ENCODE measurements at regions not wholly inside any gene's neighbourhood (a gene's known extent, or its start where the extent isn't known, plus 50 kb on each side); places are given as distances from the start of the nearest gene placed in this dataset.

DNA sequence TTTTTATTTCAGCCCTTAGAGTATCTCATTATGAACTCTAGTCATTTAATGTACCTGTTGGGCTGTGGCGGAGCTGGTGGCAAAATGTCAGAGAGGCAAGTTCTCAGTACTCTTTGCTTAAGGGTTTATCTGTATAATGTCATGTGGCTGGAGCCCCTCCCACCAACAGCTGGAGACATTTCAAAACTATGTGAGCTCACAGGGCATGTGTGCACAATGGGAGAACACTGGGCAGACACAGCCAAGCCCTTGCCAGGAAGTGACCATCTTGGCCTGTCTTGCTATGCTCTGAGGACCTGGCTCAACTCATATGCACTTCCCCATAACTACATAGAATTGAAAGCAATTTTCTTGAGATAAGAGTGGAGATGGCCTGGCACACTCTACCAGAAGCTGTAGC, 296.4 kb downstream of the PTPRU start:
- Histone ChIP-seq H3K4me2 (no peak overlapping the region), H3K79me2 (ENCODE audit: insufficient read depth, low read depth) (no peaks in the 10 kb centered on the region), H3K4me3 (IDR thresholded peaks at IDR 0.05; ENCODE audit: insufficient read depth, low read depth, low read length) (no peak overlapping the region), H3K9ac (no peak overlapping the region), H3K36me3 (ENCODE audit: insufficient read depth) (no peaks in the 10 kb centered on the region), H2AFZ (ENCODE audit: low read depth) (no peak overlapping the region), H3K27me3 (ENCODE audit: insufficient read depth, low read depth) (peaks cover 3% of the 10 kb centered on the region; the same call in 1 of the 2 replicates), H3K4me1 (ENCODE audit: low read depth, poor library complexity, severe bottlenecking) (no peaks in the 10 kb centered on the region), H3K27ac (no peak overlapping the region), H4K20me1 (ENCODE audit: insufficient read depth) (no peaks in the 10 kb centered on the region)
- TF ChIP-seq CTCF (conservative IDR thresholded peaks at IDR 0.05; ENCODE audit: low read depth, low read length), result no peak

DNA sequence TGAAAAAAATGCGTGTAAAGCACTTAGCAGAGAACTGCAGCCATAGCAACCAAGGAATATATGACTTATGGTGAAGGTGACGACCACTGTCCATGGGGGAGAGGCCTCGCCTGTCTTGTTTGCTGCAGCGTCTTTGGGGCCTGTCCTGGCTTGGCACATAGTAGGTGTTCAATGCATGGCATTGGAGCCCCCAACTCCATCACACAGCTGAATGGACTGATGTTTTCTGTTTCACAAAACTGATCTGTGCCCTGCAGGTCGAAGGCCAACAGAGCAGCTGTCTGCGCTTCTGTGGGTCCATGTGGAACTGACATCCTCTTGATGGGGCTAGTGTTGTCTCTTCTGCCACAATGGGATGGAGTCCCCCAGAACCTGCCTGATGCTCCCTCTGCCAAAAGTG, 296.0 kb downstream of the PTPRU start:
- Histone ChIP-seq H3K9ac (no peak overlapping the region), H3K79me2 (ENCODE audit: insufficient read depth, low read depth) (no peaks in the 10 kb centered on the region), H3K4me3 (IDR thresholded peaks at IDR 0.05; ENCODE audit: insufficient read depth, low read depth, low read length) (no peak overlapping the region), H4K20me1 (ENCODE audit: insufficient read depth) (no peaks in the 10 kb centered on the region), H3K27ac (no peak overlapping the region), H3K36me3 (ENCODE audit: insufficient read depth) (no peaks in the 10 kb centered on the region), H2AFZ (ENCODE audit: low read depth) (no peak overlapping the region), H3K4me1 (ENCODE audit: low read depth, poor library complexity, severe bottlenecking) (no peaks in the 10 kb centered on the region), H3K4me2 (no peak overlapping the region), H3K27me3 (ENCODE audit: insufficient read depth, low read depth) (peaks cover 3% of the 10 kb centered on the region; the same call in 1 of the 2 replicates)
- TF ChIP-seq CTCF (conservative IDR thresholded peaks at IDR 0.05; ENCODE audit: low read depth, low read length), result no peak

GRCh38 chr1:29531596-29531995, 295.3 kb downstream of the PTPRU start:
- no peak for TF ChIP-seq CTCF (conservative IDR thresholded peaks at IDR 0.05; ENCODE audit: low read depth, low read length)
- H3K27me3 ChIP-seq (ENCODE audit: insufficient read depth, low read depth), result peaks cover 3% of the 10 kb centered on the region; the same call in 1 of the 2 replicates
- H3K4me2 ChIP-seq, result no peak overlapping the region
- no peaks in the 10 kb centered on the region for H3K36me3 ChIP-seq (ENCODE audit: insufficient read depth)
- H3K4me1 ChIP-seq (ENCODE audit: low read depth, poor library complexity, severe bottlenecking), result no peaks in the 10 kb centered on the region
- no peak overlapping the region for H3K4me3 ChIP-seq (IDR thresholded peaks at IDR 0.05; ENCODE audit: insufficient read depth, low read depth, low read length)
- H3K9ac ChIP-seq, result no peak overlapping the region
- H3K27ac ChIP-seq, result no peak overlapping the region
- H2AFZ ChIP-seq (ENCODE audit: low read depth), result no peak overlapping the region
- no peaks in the 10 kb centered on the region for H4K20me1 ChIP-seq (ENCODE audit: insufficient read depth)
- H3K79me2 ChIP-seq (ENCODE audit: insufficient read depth, low read depth), result no peaks in the 10 kb centered on the region

GRCh38 chr1:29529677-29530278, 293.5 kb downstream of the PTPRU start:
- Histone ChIP-seq H3K36me3 (ENCODE audit: insufficient read depth) (no peaks in the 10 kb centered on the region), H3K27ac (no peak overlapping the region), H3K27me3 (ENCODE audit: insufficient read depth, low read depth) (peaks cover 10% of the 10 kb centered on the region; the same call in 1 of the 2 replicates), H3K79me2 (ENCODE audit: insufficient read depth, low read depth) (no peaks in the 10 kb centered on the region), H3K4me2 (no peak overlapping the region), H4K20me1 (ENCODE audit: insufficient read depth) (no peaks in the 10 kb centered on the region), H3K4me1 (ENCODE audit: low read depth, poor library complexity, severe bottlenecking) (no peaks in the 10 kb centered on the region), H3K9ac (no peak overlapping the region), H2AFZ (ENCODE audit: low read depth) (no peak overlapping the region), H3K4me3 (IDR thresholded peaks at IDR 0.05; ENCODE audit: insufficient read depth, low read depth, low read length) (no peak overlapping the region)
- TF ChIP-seq CTCF (conservative IDR thresholded peaks at IDR 0.05; ENCODE audit: low read depth, low read length), result no peak

Data from KMS-11 (cell line).